WERI-Rb-1 (cell line): ENCODE measurements at regions not wholly inside any gene's neighbourhood (a gene's known extent, or its start where the extent isn't known, plus 50 kb on each side); places are given as distances from the start of the nearest gene placed in this dataset.
"Not testable (repeated sequence)": the region's sequence is repeated elsewhere in the genome, so short reads cannot be mapped to it uniquely, and the experiment has no call there.

ENCODE experiments used
- DNase-seq: peaks from one replicate; pipeline ENCODE4 v3.0.0-alpha.2; 2020
- H3K27ac ChIP-seq: fragments of 250-450 bp; sonication (Bioruptor Pico); 2 replicates; pipeline ENCODE4 v1.5.1; 2020; ENCODE audit warnings: mild to moderate bottlenecking, moderate library complexity
- H3K27me3 ChIP-seq: fragments of 250-450 bp; sonication (Bioruptor Pico); 2 replicates; pipeline ENCODE4 v1.5.1; 2021; ENCODE audit warnings: mild to moderate bottlenecking, low read depth, moderate library complexity; ENCODE audit not compliant: insufficient read depth, severe bottlenecking
- H3K36me3 ChIP-seq: fragments of 250-450 bp; sonication (Bioruptor Pico); 2 replicates; pipeline ENCODE4 v1.5.1; 2020; ENCODE audit warnings: mild to moderate bottlenecking, moderate library complexity
- H3K4me3 ChIP-seq: 2 replicates; pipeline ENCODE4 v1.5.1; 2011; ENCODE audit warnings: low read depth, mild to moderate bottlenecking, control low read depth, low read length
- H3K9me3 ChIP-seq: fragments of 250-450 bp; sonication (Bioruptor Pico); 2 replicates; pipeline ENCODE4 v1.5.1; 2021; ENCODE audit warnings: mild to moderate bottlenecking, moderate library complexity; ENCODE audit not compliant: severe bottlenecking
- CTCF ChIP-seq: IDR thresholded peaks from 2 replicates; pipeline ENCODE4 v1.5.1; 2011; ENCODE audit warnings: low read depth, mild to moderate bottlenecking, control low read depth, inconsistent platforms, low read length

GRCh38 chr20:28602403-28603217, 2654.9 kb upstream of the DEFB115 start:
- H3K27me3 ChIP-seq, H3K9me3 ChIP-seq, H3K36me3 ChIP-seq, H3K27ac ChIP-seq: not testable (repeated sequence)
- peak overlapping the region; percentile 86 for H3K4me3 ChIP-seq
- peak; percentile 81 for TF ChIP-seq CTCF
- DNase-seq, result peak; percentile 91

- H3K4me3 ChIP-seq, result peak overlapping the region; percentile 86; the same call in 1 of the 2 replicates
- not testable (repeated sequence) for H3K36me3 ChIP-seq, H3K27me3 ChIP-seq, DNase-seq, H3K9me3 ChIP-seq, H3K27ac ChIP-seq
These were observed 2654.3 kb upstream of the DEFB115 start for GRCh38 chr20:28603218-28603577.

- Histone ChIP-seq H3K4me3 (no peak overlapping the region), H3K36me3 (no peaks in the 10 kb centered on the region), H3K9me3 (peaks cover 3% of the 10 kb centered on the region), H3K27me3 (no peaks in the 10 kb centered on the region), H3K27ac (no peak overlapping the region)
- no peak for DNase-seq
- no peak for TF ChIP-seq CTCF
These were observed 2641.1 kb upstream of the DEFB115 start for GRCh38 chr20:28616354-28616753.

- H3K27ac ChIP-seq, H3K36me3 ChIP-seq, DNase-seq, H3K27me3 ChIP-seq, H3K4me3 ChIP-seq, H3K9me3 ChIP-seq: not testable (repeated sequence)
These were observed 2637.4 kb upstream of the DEFB115 start for GRCh38 chr20:28619956-28620651.

GRCh38 chr20:28625112-28625511, 2632.4 kb upstream of the DEFB115 start:
- not testable (repeated sequence) for H3K9me3 ChIP-seq, H3K27me3 ChIP-seq, DNase-seq, H3K4me3 ChIP-seq, H3K27ac ChIP-seq, H3K36me3 ChIP-seq
- TF ChIP-seq CTCF, result 0 out of 2 replicates have a peak, but pooled peaks have one; percentile 9

GRCh38 chr20:28640831-28641230, 2616.6 kb upstream of the DEFB115 start:
- not testable (repeated sequence) for DNase-seq, H3K36me3 ChIP-seq, H3K27ac ChIP-seq, H3K4me3 ChIP-seq, H3K27me3 ChIP-seq, H3K9me3 ChIP-seq
